SHP77 treated with DMSO at 0.1 percent for 48 hours (cell line): ENCODE measurements at regions not wholly inside any gene's neighbourhood (a gene's known extent, or its start where the extent isn't known, plus 50 kb on each side); places are given as distances from the start of the nearest gene placed in this dataset.

Experiments
- DNase-seq: peaks from one replicate; lab custom pipeline; 2025; lab: John Stamatoyannopoulos, UW

- DNase-seq, result no peak
Observed at GRCh38 chr12:87784350-87784749, 244.9 kb downstream of the C12orf50 start.

- DNase-seq, result no peak
Observed at GRCh38 chr12:87783467-87783866, 245.7 kb downstream of the C12orf50 start.

GRCh38 chr12:87782838-87783237 is 246.4 kb downstream of the C12orf50 start:
- no peak for DNase-seq

DNA sequence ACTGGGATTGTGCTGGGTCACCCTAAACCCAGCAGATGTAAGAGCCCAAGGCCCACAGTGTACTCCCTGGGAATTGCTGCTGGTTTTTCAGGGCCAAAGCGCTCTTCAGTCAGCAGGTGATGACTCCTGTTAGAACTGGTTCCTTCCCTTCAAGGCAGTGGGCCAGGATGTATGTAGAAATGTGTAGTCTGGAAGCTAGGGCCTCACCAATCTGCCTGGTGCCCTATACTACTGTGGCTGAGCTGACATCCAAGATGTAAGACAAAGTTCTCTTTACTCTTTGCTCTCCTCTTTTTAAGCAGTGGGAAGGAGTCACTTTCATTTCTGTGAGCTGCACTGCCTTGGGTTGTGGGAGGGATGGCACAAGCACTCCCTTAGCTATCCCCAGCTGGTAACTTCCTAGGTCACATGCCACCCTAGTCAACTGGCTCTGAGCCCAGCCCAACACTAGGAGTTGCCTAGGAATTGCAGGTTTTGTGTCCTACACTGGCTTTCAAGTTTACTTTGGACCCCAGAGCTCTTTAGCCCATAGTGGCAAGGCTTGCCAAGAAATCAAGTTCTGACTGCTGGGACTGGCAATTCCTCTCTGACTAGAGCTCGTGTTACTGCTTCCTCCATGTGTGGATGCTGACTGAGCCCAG is 249.2 kb downstream of the C12orf50 start:
- no peak for DNase-seq

DNA sequence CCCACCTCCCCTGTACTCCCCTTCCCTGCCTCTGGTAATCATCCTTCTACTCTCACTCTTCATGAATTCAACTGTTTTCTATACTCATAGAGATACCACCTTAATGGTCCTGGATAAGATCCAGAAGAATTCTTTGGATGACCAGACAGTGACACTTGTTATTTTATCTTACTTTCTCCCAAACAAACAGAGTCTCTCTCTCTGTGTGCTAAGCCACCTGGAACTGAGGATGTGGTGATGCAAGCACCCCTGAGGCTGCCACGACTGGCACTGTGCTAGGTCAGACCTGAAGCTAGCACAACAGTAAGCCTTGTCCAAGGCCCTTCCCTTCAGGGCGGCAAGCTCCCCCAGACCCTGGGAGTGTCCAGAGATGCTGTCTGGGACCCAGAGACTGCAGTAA is 250.2 kb downstream of the C12orf50 start:
- DNase-seq, result no peak

DNA sequence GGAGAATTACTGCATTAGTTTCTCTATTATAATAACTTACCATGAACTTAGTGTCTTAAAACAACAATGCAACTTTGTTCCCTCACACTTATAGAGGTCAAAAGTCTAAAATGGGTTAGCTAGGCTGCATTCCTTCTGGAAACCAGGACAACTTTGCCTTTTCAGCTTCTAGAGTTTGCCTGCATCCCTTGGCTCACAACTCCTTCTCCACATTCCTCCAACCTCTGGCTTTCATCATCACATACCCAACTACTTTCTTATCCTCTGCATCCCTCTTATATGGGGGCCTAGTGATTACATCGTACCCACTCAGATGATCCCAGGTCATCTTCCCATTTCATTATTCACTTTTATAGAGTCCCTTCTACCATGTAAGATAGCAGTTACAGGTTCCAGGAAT is 251.1 kb downstream of the C12orf50 start:
- no peak for DNase-seq

DNA sequence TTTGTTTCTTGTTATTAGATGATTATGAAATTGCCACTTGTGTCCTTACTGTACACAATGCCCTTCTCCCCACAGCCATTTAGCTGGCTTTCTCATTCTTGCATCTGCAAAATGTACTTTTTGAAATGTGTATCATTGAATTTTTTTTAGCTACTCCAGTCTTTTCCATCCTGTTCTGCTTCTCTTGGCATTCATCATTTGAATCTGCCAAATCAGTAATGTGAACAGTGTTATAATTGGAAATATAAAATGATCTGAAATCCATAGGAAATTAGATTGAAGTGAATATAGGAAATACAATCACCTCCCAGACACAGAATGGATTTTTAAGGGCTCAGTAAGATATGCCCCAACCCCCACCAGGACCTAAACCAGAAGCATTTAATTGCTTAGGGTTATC is 253.4 kb downstream of the C12orf50 start:
- no peak for DNase-seq

DNA sequence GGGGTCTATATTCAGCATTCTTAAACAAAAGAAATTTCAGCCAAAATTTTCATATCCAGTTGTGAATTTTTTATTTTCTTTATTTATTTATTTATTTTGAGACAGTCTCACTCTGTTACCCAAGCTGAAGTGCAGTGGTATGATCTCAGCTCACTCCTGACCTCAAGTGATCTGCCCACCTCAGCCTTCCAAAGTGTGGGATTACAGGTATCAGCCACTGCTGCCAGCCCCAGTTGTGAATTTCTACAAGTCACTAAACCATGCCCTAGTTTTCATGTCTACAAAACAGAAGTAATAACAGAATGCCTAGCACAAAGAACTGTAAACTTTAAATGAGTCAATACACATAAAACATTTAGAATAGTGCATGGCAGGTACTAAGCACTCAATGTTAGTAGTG is 254.2 kb downstream of the C12orf50 start:
- no peak for DNase-seq

DNA sequence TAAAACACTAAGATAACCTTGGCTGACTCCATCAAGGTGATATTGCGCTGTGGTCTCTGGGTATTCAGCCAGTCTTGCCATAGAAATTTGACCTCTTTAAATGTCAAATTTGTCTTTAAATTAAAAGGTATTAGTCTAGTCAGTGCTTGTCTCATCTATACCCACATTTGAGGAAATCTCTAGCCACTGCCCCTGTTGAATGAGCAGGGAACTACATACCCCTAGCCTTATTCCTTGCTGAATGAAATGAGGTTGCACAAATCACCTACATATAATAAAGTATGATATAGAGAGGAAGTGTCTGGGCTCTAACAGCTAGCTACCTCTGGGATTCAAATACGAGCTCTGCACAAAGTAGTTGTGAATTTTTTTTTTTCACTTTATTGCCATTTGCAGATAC is 256.8 kb downstream of the C12orf50 start:
- DNase-seq, result no peak

DNA sequence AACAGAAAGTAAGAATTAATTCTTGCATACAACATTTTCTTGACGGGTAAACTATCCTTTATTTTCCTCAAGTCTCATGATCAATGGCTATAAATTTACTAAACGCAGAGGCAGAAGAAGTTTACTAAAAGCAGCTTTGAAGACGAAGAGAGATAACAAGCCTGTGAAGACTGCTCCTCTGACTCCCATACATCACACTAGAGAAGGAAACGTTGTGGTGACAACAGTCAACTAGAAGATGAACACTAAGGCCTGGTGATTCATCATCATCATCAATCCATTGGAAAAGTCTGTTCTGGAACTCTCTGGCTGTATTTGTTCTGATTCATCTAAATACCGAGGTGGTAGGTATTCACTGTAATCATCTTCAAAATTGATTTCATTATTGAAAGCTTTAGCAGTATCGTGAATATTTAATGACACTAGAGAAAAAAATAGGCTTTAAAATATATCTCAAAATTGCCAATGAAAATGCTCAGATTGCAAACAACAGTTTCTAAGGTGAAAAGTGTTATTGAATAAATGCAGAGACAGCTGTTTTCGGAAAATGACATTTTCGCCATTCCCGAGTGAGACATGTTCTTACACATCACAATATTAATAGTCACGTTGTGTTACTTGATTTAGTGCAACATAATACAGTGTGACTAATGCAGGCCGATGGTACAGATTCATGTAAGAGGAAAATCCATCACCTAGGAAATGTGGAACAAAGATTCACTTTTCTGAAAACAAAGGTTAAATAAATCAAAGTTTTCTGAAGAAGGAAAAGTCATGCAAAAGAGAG is 260.5 kb downstream of the C12orf50 start:
- no peak for DNase-seq

GRCh38 chr12:87766044-87766443 is 263.2 kb downstream of the C12orf50 start:
- no peak for DNase-seq

GRCh38 chr12:87760943-87761342 is 268.3 kb downstream of the C12orf50 start:
- DNase-seq, result no peak

DNA sequence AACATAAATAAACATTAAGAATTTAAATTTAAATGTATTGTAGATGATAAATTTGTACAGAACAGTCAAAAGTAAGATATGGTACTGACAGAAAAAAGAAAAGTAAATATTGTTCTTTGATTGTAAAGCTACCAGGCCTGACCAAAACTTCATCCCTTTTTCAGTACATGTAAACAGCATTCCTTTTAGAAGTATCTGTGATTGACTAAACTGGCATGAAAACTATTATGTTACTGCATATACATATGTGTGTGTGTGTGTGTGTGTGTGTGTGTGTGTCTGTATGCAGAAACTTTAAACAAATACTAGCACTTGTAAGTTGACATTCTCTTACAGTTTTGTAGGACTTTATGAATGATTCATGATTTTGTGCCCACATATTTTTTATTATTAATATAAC is 270.9 kb downstream of the C12orf50 start:
- no peak for DNase-seq

DNA sequence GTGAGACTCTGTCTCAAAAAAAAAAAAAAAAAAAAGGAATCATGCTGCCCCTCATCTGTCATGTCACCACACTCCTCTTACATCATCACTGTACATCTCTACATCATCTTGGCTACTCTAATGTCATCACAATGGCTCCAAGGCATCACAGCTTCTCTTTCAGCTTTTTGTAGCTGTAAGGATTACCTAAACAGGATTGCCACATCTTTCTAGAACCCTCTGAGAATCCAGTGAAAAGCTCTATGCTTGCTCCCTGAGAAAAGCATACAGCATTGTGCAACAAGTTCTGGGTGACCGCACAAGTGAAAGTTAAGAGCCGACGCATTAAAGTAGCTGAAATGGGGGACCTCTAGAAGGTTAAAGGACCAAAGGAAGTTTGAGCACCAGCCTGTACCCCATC is 272.5 kb downstream of the C12orf50 start:
- no peak for DNase-seq

GRCh38 chr12:87756111-87756510 is 273.1 kb downstream of the C12orf50 start:
- DNase-seq, result no peak

DNA sequence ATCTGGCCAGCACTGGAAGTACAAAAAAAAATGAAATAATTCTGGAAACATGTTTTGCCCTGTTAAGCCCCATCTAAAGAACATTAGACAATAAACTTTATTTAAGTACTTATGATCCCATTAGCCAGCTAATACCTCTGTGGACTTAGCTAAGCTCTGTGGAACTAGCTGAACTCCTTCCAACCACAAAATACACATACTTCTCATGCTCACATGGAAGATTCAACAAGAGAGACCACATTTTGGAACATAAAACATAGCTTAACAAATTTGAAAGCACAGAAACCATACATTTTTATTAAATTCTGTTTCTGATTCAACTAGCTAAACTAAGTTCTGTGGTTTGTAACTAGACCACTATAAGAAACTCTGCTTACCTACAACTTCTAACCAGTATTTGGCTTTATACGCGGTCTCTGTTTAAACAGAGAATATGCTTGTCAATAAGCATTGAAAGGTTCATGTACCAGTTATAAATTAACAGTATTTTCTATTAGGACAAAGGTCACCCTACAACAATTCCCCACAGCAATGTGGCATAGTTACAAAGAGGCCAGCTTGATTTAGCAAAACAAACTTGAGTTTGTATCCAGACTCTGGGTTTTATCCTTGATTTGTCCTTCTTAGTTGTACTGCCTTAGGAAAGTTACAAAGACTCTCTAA is 300.1 kb downstream of the C12orf50 start:
- no peak for DNase-seq

- no peak for DNase-seq
Observed at GRCh38 chr12:87720967-87721366, 308.2 kb downstream of the C12orf50 start.

GRCh38 chr12:87704374-87704773 is 324.8 kb downstream of the C12orf50 start:
- DNase-seq, result no peak

DNA sequence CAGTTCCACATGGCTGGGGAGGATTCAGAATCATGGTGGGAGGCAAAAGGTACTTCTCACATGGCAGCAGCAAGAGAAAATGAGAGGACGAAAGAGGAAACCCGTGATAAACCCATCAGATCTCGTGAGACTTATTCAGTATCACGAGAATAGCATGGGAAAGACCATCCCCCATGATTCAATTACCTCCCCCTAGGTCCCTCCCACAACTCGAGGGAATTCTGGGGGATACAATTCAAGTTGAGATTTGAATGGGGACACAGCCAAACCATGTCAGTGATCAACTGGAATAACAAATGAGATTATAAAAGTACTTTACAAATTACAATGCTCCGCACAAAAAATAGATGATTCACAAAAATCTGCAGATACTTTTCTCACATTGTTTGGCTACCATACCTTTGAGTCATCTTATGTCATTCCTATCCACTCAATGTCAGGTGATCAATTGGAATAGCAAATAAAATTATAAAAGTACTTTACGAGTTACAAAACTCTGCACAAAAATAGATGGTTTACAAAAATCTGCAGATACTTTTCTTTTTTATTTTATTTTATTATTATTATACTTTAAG is 338.9 kb downstream of the C12orf50 start:
- DNase-seq, result no peak

DNA sequence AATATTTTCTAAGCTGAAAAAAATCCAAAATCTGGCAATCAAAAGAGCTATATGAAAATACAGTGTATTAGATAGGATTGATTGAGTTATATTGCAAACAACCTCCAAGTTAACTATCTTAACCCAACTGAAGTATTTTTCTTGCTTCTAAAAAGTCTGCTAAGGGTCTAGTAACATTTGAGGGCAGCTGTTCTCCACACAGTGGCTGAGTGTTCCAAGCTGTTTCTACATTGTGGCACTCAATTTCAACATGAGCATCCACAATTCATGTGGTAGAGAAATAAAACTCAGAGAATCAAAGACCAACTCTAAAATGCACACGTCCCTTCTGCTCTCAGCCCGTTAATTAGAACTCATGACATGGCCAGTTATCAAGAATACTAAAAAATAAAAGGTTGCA is 340.0 kb downstream of the C12orf50 start:
- DNase-seq, result no peak

DNA sequence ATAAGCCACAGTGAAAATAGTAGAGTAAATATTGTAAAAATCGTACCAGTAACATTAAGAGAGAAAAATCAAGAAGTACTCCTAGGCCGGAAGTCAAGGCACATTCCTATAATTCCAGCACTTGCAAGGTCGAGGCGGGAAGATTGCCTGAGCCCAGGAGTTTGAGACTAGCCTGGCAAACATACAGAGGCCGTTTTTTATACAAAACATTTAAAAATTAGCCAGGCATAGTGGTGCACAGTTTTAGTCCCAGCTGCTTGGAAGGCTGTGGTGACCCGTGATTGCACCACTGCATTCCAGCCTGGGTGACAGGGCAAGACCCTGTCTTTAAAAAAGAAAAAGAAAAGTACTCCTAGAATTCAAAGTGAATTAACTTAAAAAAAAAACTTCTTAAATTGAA is 341.8 kb downstream of the C12orf50 start:
- DNase-seq, result no peak

- DNase-seq, result no peak
Observed at GRCh38 chr12:87685696-87686095, 343.5 kb downstream of the C12orf50 start.

- DNase-seq, result no peak
Observed at GRCh38 chr12:87679251-87679650, 349.9 kb downstream of the C12orf50 start.
